H1 (cell line): ENCODE measurements at regions not wholly inside any gene's neighbourhood (a gene's known extent, or its start where the extent isn't known, plus 50 kb on each side); places are given as distances from the start of the nearest gene placed in this dataset.

Experiments used
- ASH2L ChIP-seq: fragments of 200-600, 300-600 bp; sonication (generic); IDR thresholded peaks from one replicate; pipeline ENCODE4 v1.7.1; 2017; ENCODE audit warnings: low read length
- BACH1 ChIP-seq: IDR thresholded peaks from 2 replicates; pipeline ENCODE4 v1.6.1; 2012; ENCODE audit warnings: low read length, improper control_type of control experiment
- BRCA1 ChIP-seq: IDR thresholded peaks from 2 replicates; pipeline ENCODE4 v1.6.1; 2012; ENCODE audit warnings: low read depth, low read length, improper control_type of control experiment
- EP300 ChIP-seq, 2 experiments: IDR thresholded peaks; 1 replicate in 1 of 2; 2 replicates in 1 of 2; pipeline ENCODE4 v1.6.1; 2011 to 2012; ENCODE audit warnings: low read depth in 2 of 2, low read length in 2 of 2, mild to moderate bottlenecking in 2 of 2, borderline replicate concordance in 1 of 2, inconsistent platforms in 1 of 2, moderate library complexity in 1 of 2
- HDAC2 ChIP-seq, 2 experiments: fragments of 300-600 bp in 1 of 2; sonication (generic) in 1 of 2; IDR thresholded peaks; 2 replicates each; pipeline ENCODE4 v1.6.1; 2011 to 2012; ENCODE audit warnings: low read depth in 2 of 2, low read length in 2 of 2, mild to moderate bottlenecking in 2 of 2, moderate library complexity in 2 of 2, borderline replicate concordance in 1 of 2, inconsistent platforms in 1 of 2
- JUND ChIP-seq: IDR thresholded peaks from 2 replicates; pipeline ENCODE4 v1.6.1; 2011; ENCODE audit warnings: mild to moderate bottlenecking, improper control_type of control experiment, low read length
- KDM4A ChIP-seq: IDR thresholded peaks from one replicate; pipeline ENCODE4 v1.7.1; 2012; ENCODE audit warnings: low read depth, mild to moderate bottlenecking, moderate library complexity, low read length, inconsistent platforms; ENCODE audit not compliant: severe bottlenecking
- NRF1 ChIP-seq: IDR thresholded peaks from 2 replicates; pipeline ENCODE4 v1.6.1; 2011; ENCODE audit warnings: mild to moderate bottlenecking, low read depth, low read length, improper control_type of control experiment
- POLR2AphosphoS5 ChIP-seq: IDR thresholded peaks from 2 replicates; pipeline ENCODE4 v1.6.1; 2011; ENCODE audit warnings: low read depth, low read length
- SP4 ChIP-seq: IDR thresholded peaks from 2 replicates; pipeline ENCODE4 v1.6.1; 2012; ENCODE audit warnings: low read length, inconsistent platforms
- TF ChIP-seq, protein P1 (sequence below), 3 experiments: IDR thresholded peaks; 1 replicate in 2 of 3; 2 replicates in 1 of 3; pipeline versions ENCODE4 v1.5.1 to v1.6.1; 2011; ENCODE audit warnings: low read length in 3 of 3, mild to moderate bottlenecking in 3 of 3, inconsistent platforms in 2 of 3, low read depth in 1 of 3, moderate library complexity in 1 of 3; ENCODE audit not compliant: insufficient read depth in 1 of 3; ENCODE audit errors: control extremely low read depth in 1 of 3

DNA sequence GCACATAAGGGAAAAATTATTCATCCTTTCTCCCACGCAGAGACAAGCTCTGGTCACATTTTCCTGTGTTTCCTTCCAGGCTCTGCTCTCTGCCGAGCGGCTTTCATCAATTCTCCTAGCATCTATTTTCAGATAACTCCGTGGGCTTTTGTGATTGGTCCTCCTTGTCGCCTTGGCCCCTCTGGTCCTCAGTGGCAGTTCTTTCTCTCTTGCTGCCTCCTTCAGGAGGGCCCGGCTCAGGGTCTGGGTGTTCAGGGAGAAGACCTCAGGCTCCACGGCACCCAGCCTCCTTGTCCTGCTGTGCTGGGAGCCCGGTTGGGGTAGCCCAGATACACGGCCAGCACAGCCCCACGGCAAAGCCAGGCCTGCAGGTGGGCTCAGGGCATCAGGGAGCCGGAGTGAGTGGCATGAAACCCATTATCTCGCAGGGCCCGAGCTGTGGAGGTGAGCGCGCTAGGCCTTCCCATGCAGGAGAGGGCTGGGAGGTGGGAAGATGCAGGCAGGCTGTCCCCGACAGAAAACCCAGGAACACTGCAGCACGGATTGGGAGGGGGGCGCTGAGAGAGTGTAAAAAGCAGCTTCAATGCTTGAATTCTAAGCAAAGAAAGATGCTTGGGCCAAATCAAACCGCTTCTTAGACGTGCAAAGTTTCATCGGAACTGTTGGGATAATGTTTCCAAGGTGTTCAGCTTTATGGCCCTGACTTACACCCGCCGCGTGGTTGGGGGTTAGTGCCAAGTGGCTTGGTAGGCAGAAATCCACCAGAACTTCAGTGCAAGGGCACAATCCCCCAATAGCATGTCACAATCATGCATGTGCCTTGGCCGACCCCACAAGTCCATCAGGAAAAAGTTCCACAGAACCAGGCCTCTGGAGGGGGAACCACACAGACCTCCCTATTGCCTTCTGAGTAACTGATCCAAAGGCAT is 81.9 kb upstream of the WNT7B start (continued):
- TF ChIP-seq, protein P1, sequence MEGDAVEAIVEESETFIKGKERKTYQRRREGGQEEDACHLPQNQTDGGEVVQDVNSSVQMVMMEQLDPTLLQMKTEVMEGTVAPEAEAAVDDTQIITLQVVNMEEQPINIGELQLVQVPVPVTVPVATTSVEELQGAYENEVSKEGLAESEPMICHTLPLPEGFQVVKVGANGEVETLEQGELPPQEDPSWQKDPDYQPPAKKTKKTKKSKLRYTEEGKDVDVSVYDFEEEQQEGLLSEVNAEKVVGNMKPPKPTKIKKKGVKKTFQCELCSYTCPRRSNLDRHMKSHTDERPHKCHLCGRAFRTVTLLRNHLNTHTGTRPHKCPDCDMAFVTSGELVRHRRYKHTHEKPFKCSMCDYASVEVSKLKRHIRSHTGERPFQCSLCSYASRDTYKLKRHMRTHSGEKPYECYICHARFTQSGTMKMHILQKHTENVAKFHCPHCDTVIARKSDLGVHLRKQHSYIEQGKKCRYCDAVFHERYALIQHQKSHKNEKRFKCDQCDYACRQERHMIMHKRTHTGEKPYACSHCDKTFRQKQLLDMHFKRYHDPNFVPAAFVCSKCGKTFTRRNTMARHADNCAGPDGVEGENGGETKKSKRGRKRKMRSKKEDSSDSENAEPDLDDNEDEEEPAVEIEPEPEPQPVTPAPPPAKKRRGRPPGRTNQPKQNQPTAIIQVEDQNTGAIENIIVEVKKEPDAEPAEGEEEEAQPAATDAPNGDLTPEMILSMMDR (IDR thresholded peaks at IDR 0.05; ENCODE audit: control extremely low read depth in 1 of 3, insufficient read depth in 1 of 3, low read depth in 1 of 3, low read length in 3 of 3): no peak
- no peak for TF ChIP-seq HDAC2 (IDR thresholded peaks at IDR 0.05; ENCODE audit: borderline replicate concordance in 1 of 2, low read depth in 2 of 2, low read length in 2 of 2)
- no peak for TF ChIP-seq NRF1
- TF ChIP-seq BACH1: no peak
- TF ChIP-seq KDM4A: no peak
- TF ChIP-seq ASH2L: no peak
- no peak for TF ChIP-seq BRCA1
- no peak for TF ChIP-seq POLR2AphosphoS5
- TF ChIP-seq JUND: no peak
- no peak for TF ChIP-seq SP4
- no peak for TF ChIP-seq EP300 (IDR thresholded peaks at IDR 0.05; ENCODE audit: borderline replicate concordance in 1 of 2, low read depth in 2 of 2, low read length in 2 of 2)
- TF ChIP-seq, all 59 proteins: peak for 0
